ENCODE measurements at regions not wholly inside any gene's neighbourhood (a gene's known extent, or its start where the extent isn't known, plus 50 kb on each side); places are given as distances from the start of the nearest gene placed in this dataset.

DNA sequence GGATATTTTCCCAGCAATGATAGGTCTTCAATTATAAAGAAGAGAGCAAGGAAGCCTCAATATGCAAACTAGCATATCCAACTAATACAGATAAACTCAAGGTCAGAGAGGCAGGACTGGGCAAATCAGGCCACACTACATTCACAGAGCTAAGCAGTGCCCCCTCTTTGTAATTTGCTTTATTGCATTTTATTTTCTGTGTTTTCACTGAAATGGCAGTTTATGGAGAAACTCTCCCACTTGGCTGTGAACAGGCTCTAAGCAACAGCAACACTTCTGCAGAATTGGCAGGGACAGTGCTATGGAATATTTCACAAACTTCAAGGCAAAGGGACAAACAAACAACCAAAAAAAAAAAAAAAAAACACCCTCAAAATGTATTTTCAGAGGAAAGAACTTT is 93.4 kb upstream of the SOD1 start:
- Histone ChIP-seq H3K9me1 (replicated peaks; ENCODE audit: control insufficient read depth, extremely low read depth, insufficient read depth, low read length) (no peaks in the 10 kb centered on the region), H3K79me2 (ENCODE audit: control insufficient read depth, insufficient read depth, low read length) (no peaks in the 10 kb centered on the region), H3K36me3 (ENCODE audit: control insufficient read depth in 2 of 2, extremely low read depth in 1 of 2, insufficient read depth in 2 of 2, low read length in 2 of 2) (no peaks in the 10 kb centered on the region), H3K4me2 (ENCODE audit: insufficient read depth, low read length) (no peak overlapping the region), H3K4me1 (ENCODE audit: control insufficient read depth, extremely low read depth, insufficient read depth, low read length) (no peaks in the 10 kb centered on the region), H3K4me3 (replicated peaks in 1 of 3; ENCODE audit: insufficient read depth in 1 of 3, low read depth in 1 of 3, low read length in 3 of 3) (no peak overlapping the region), H4K20me1 (replicated peaks; ENCODE audit: control insufficient read depth, extremely low read depth, insufficient read depth, low read length) (no peaks in the 10 kb centered on the region), H3K9ac (replicated peaks; ENCODE audit: extremely low read depth, insufficient read depth, low read length) (no peak overlapping the region), H2AFZ (ENCODE audit: low read depth, low read length) (no peak overlapping the region), H3K27me3 (ENCODE audit: control insufficient read depth in 2 of 2, insufficient read depth in 2 of 2, low read length in 2 of 2) (no peaks in the 10 kb centered on the region), H3K27ac (ENCODE audit: insufficient read depth, low read depth, low read length) (no peak overlapping the region), H3K9me3 (replicated peaks; ENCODE audit: control insufficient read depth, insufficient read depth, low read length) (no peaks in the 10 kb centered on the region)
- FAIRE-seq (no peak), DNase-seq (ENCODE audit: low read depth, low spot score) (no peak)
- TF ChIP-seq JUN (IDR thresholded peaks at IDR 0.05; ENCODE audit: borderline replicate concordance, insufficient read depth, insufficient read length, low read depth) (no peak), GATA2 (IDR thresholded peaks at IDR 0.05; ENCODE audit: insufficient read depth, insufficient read length, low read depth, low read length) (no peak), CTCF (IDR thresholded peaks at IDR 0.05; ENCODE audit: extremely low read depth in 1 of 2, insufficient read depth in 1 of 2, low read depth in 1 of 2, low read length in 2 of 2) (no peak), EZH2 (IDR thresholded peaks at IDR 0.05; ENCODE audit: borderline replicate concordance, low read depth, low read length, severe bottlenecking) (no peak), FOS (IDR thresholded peaks at IDR 0.05; ENCODE audit: borderline replicate concordance, insufficient read depth, low read length) (no peak), MYC (IDR thresholded peaks at IDR 0.05; ENCODE audit: low read depth, low read length) (no peak), POLR2AphosphoS5 (IDR thresholded peaks at IDR 0.05; ENCODE audit: insufficient read depth, low read depth, low read length) (no peak), POLR2A (IDR thresholded peaks at IDR 0.05; ENCODE audit: low read depth, low read length) (no peak)
- TF ChIP-seq, protein P1, sequence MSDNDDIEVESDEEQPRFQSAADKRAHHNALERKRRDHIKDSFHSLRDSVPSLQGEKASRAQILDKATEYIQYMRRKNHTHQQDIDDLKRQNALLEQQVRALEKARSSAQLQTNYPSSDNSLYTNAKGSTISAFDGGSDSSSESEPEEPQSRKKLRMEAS (IDR thresholded peaks at IDR 0.05; ENCODE audit: insufficient read depth, insufficient read length): no peak
- ChIA-PET CTCF (no interaction called here), POLR2A (interaction anchor here (0.7 kb wide), 1 partner anchor 64 kb away, joined by 6 read pairs; no protein-coding TSS in a partner anchor)
- BruUV-seq (replicated peaks): no TSS peak
- dilution Hi-C loops (cut with MboI; ENCODE audit: extremely low pct_ligation_motif_present, low sequenced_read_pairs): no loop called here
- intact Hi-C loops (cut with micrococcal nuclease): no loop called here
